Keratinocyte (primary cell): ENCODE measurements at regions not wholly inside any gene's neighbourhood (a gene's known extent, or its start where the extent isn't known, plus 50 kb on each side); places are given as distances from the start of the nearest gene placed in this dataset.

ENCODE experiments used
- EZH2 ChIP-seq: IDR thresholded peaks from one replicate; pipeline ENCODE4 v1.6.1; 2012; ENCODE audit warnings: inconsistent platforms, mild to moderate bottlenecking, low read length, moderate library complexity
- TF ChIP-seq, protein P1 (sequence below), 3 experiments: IDR thresholded peaks in 1 of 3; conservative IDR thresholded peaks in 1 of 3; optimal IDR thresholded peaks in 1 of 3; 2 replicates in 2 of 3; 3 replicates in 1 of 3; pipeline versions ENCODE3 to v1.5.1; 2011; ENCODE audit warnings: low read length in 3 of 3, mild to moderate bottlenecking in 3 of 3, moderate library complexity in 2 of 3, control low read depth in 1 of 3, inconsistent platforms in 1 of 3; ENCODE audit not compliant: insufficient read depth in 2 of 3; ENCODE audit errors: extremely low read depth in 1 of 3

DNA sequence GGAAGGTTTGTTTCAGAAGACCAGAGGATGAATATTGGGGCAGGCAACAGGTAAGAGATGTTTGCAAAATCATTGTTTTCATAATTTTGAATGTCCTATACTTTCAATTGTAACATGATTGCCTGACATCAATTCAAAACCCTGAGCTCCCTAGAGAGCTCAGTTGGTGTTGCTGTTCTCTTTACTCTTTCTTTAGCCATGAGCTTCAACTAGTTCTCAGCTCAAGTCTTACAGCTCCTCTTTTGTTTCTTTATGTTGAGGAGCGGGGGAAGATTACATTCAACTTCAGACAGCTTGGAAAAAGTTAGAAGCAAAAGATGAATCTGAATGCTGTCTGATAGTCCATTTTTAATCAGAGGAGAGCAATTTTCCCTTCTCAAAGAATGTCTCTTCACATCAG, 144.8 kb upstream of the TACR1 start:
- TF ChIP-seq, protein P1, sequence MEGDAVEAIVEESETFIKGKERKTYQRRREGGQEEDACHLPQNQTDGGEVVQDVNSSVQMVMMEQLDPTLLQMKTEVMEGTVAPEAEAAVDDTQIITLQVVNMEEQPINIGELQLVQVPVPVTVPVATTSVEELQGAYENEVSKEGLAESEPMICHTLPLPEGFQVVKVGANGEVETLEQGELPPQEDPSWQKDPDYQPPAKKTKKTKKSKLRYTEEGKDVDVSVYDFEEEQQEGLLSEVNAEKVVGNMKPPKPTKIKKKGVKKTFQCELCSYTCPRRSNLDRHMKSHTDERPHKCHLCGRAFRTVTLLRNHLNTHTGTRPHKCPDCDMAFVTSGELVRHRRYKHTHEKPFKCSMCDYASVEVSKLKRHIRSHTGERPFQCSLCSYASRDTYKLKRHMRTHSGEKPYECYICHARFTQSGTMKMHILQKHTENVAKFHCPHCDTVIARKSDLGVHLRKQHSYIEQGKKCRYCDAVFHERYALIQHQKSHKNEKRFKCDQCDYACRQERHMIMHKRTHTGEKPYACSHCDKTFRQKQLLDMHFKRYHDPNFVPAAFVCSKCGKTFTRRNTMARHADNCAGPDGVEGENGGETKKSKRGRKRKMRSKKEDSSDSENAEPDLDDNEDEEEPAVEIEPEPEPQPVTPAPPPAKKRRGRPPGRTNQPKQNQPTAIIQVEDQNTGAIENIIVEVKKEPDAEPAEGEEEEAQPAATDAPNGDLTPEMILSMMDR (optimal IDR thresholded peaks at IDR 0.05 in 1 of 3, IDR thresholded peaks at IDR 0.05 in 1 of 3, conservative IDR thresholded peaks at IDR 0.05 in 1 of 3; ENCODE audit: extremely low read depth in 1 of 3, insufficient read depth in 2 of 3, low read length in 3 of 3) = no peak
- no peak for TF ChIP-seq EZH2
